ENCODE measurements at regions not wholly inside any gene's neighbourhood (a gene's known extent, or its start where the extent isn't known, plus 50 kb on each side); places are given as distances from the start of the nearest gene placed in this dataset.
"Not testable (repeated sequence)": the region's sequence is repeated elsewhere in the genome, so short reads cannot be mapped to it uniquely, and the experiment has no call there.

GRCh38 chr3:75896265-75896664, 110.9 kb upstream of the ZNF717 start:
- H3K4me3 Mint-ChIP-seq: no peak overlapping the region
- H3K9me3 Mint-ChIP-seq: peaks cover 4% of the 10 kb centered on the region
- TF ChIP-seq CTCF (IDR thresholded peaks at IDR 0.05; ENCODE audit: unreplicated experiment): no peak
- no peak overlapping the region for H3K27ac Mint-ChIP-seq
- DNase-seq (ENCODE audit: low spot score in 2 of 2, unreplicated experiment in 2 of 2): no peak
- H3K27me3 Mint-ChIP-seq (ENCODE audit: low read depth): no peaks in the 10 kb centered on the region
- peaks cover 34% of the 10 kb centered on the region for H3K4me1 Mint-ChIP-seq
- no peaks in the 10 kb centered on the region for H3K36me3 Mint-ChIP-seq

DNA sequence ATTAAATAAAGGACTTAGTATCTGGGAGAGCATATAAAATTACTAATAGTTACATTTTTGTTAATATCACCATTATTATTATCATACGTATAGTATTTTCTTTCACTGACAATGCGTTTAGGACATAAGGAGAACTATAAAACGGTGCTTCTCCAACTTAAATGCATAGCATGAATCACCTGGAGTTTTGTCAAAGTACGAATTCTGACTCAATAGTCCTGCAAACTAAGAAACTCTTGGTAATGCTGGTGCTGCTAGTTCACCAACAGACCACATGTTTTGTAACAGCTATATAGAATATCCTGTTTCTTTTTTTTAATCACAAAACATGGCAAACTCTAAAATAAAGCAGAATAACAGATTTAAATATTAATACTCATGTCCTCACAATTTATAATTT, 116.1 kb upstream of the ZNF717 start:
- Mint-ChIP-seq H3K27ac (peak overlapping the region; percentile 55), H3K4me1 (peaks cover 30% of the 10 kb centered on the region)
- H3K9me3 Mint-ChIP-seq; H3K27me3 Mint-ChIP-seq (ENCODE audit: low read depth); H3K4me3 Mint-ChIP-seq; DNase-seq (ENCODE audit: low spot score in 2 of 2, unreplicated experiment in 2 of 2); H3K36me3 Mint-ChIP-seq: not testable (repeated sequence)

DNA sequence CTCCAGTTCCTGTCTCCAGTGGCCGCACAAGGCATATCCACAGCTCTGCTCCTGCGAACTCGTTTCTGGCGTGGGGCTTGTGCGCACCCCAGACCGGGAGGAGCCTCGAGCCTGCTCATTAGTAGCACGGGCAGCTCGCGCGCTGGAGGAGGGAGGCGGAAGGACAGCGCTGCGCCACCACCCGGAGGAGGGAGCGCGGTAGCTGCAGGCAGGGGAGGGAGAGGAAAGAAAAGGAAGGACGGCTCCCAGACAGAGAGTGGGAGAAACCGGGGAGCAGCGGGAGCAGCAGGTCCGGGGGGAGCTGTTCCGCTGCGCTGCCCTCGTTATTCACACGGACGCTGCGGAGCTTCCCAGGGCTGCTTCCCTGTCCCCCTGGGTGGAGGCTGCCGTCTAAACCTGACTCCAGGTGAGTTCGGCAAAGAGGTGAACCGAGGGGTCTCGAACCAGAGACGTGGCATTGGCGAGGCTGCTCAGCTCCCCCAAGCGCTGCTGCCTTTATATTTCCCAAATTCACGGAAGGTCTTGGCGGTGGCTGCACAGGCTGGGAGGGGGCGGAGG, 121.3 kb upstream of the ZNF717 start:
- TF ChIP-seq CTCF (IDR thresholded peaks at IDR 0.05; ENCODE audit: unreplicated experiment): no peak
- H3K27ac Mint-ChIP-seq: peak overlapping the region; percentile 94
- peaks cover 8% of the 10 kb centered on the region for H3K36me3 Mint-ChIP-seq
- H3K4me3 Mint-ChIP-seq: peak overlapping the region; percentile 91
- DNase-seq (ENCODE audit: low spot score in 2 of 2, unreplicated experiment in 2 of 2): peak; percentile 53 to 80
- peaks cover 35% of the 10 kb centered on the region for H3K4me1 Mint-ChIP-seq
- H3K27me3 Mint-ChIP-seq (ENCODE audit: low read depth): no peaks in the 10 kb centered on the region
- H3K9me3 Mint-ChIP-seq: peaks cover 7% of the 10 kb centered on the region

DNA sequence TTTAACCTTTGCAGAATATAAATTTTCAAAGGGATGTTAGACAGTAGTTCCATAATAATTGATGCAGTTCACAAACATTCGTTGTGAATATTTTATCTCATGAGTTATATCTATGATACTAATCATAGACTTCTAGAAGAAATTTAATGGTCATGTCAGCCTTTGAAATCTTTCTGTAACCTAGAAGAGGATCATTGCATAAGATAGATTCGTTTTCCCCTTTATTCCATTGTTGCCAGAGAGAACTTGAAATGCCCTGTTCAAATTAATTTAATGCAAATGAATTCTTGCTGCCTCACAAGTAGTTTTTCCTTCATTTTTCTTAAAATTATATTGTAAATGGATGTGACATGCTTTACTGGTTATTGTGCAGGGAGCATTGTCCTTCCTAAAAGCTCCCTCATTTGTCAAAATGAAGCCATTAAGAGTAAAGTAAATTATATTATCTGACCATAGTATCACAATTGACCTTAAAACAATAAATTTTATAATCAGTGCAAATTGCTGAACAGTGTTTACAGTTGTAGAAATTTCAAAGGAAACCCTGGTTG, 128.5 kb upstream of the ZNF717 start:
- no peak for DNase-seq (ENCODE audit: low spot score in 2 of 2, unreplicated experiment in 2 of 2)
- no peak overlapping the region for H3K27ac Mint-ChIP-seq
- no peak for TF ChIP-seq CTCF (IDR thresholded peaks at IDR 0.05; ENCODE audit: unreplicated experiment)
- H3K36me3 Mint-ChIP-seq: peaks cover 45% of the 10 kb centered on the region
- peaks cover 39% of the 10 kb centered on the region for H3K9me3 Mint-ChIP-seq
- no peaks in the 10 kb centered on the region for H3K27me3 Mint-ChIP-seq (ENCODE audit: low read depth)
- peaks cover 39% of the 10 kb centered on the region for H3K4me1 Mint-ChIP-seq
- H3K4me3 Mint-ChIP-seq: no peak overlapping the region

- not testable (repeated sequence) for H3K27me3 Mint-ChIP-seq (ENCODE audit: low read depth); H3K4me3 Mint-ChIP-seq; DNase-seq (ENCODE audit: low spot score in 2 of 2, unreplicated experiment in 2 of 2)
- Mint-ChIP-seq H3K9me3 (peaks cover 47% of the 10 kb centered on the region), H3K36me3 (peaks cover 53% of the 10 kb centered on the region), H3K27ac (peak overlapping the region; percentile 23), H3K4me1 (peaks cover 31% of the 10 kb centered on the region)
Measured at GRCh38 chr3:75914741-75915140, 129.4 kb upstream of the ZNF717 start.

GRCh38 chr3:75938921-75939320, 153.6 kb upstream of the ZNF717 start:
- Mint-ChIP-seq H3K27me3 (ENCODE audit: low read depth) (no peaks in the 10 kb centered on the region), H3K27ac (no peak overlapping the region), H3K4me3 (no peak overlapping the region), H3K4me1 (peaks cover 16% of the 10 kb centered on the region), H3K36me3 (no peaks in the 10 kb centered on the region), H3K9me3 (no peaks in the 10 kb centered on the region)
- no peak for TF ChIP-seq CTCF (IDR thresholded peaks at IDR 0.05; ENCODE audit: unreplicated experiment)
- DNase-seq (ENCODE audit: low spot score in 2 of 2, unreplicated experiment in 2 of 2): no peak

DNA sequence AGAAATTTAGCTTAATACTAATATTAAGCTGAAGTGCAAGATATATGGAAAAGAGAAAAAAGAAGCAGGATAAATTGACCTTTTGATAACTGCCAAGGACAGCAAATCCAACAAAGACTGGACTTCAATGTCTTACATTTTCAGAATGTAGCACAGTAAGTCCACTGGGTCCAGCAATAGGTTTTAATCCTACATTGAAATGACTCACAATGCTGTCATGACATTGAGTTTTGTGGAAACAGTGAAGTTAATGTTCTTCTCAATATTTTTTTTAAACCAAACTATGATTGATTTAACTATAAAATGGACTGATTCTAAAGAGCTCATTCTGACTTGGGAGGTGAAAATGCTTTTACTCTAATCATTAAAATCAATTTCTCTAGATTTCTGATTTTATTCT, 166.6 kb upstream of the ZNF717 start:
- TF ChIP-seq CTCF (IDR thresholded peaks at IDR 0.05; ENCODE audit: unreplicated experiment): no peak
- no peak for DNase-seq (ENCODE audit: low spot score in 2 of 2, unreplicated experiment in 2 of 2)
- Mint-ChIP-seq H3K27me3 (ENCODE audit: low read depth) (no peaks in the 10 kb centered on the region), H3K9me3 (peaks cover 11% of the 10 kb centered on the region), H3K4me3 (no peak overlapping the region), H3K36me3 (peaks cover 17% of the 10 kb centered on the region), H3K4me1 (peaks cover 36% of the 10 kb centered on the region), H3K27ac (no peak overlapping the region)

DNA sequence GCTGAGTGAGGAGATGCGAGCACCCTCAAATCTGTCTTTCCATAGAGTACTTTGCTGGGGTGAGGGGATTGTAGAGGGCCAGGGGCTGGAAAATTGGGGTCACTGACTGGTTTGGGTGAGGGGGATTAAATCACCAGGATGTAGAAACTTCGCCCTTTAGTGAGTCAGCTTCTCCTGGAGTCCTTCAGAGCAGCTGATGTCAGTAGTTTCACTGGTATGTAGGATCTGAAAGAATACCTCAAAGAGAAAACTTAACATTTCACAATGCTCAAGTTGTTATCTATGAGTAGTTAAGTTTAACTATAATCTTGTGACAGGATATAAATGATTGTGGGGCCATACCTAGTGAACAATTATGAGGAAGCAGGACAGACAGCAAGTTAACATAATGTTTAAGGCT, 174.7 kb upstream of the ZNF717 start:
- not testable (repeated sequence) for H3K4me3 Mint-ChIP-seq
- peaks cover 25% of the 10 kb centered on the region for H3K9me3 Mint-ChIP-seq

DNA sequence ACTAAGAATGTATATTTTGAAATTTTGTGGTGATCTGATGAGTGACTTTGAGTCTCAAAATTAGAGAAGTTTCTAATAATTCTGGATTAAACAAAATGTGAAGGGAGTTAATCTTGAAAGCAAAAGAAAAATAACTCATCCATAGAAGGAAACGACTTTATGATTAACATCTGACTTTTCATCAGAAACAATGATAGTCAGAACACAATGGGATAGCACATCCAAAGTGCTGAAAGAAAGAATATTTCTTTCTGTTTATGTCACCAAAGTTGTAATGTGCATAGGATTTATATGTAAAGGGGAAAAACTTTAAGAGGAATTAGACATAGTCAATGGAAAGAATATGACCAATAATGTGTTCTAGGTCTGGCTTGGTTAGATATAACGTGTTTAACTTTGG, 176.7 kb upstream of the ZNF717 start:
- H3K27ac Mint-ChIP-seq; DNase-seq (ENCODE audit: low spot score in 2 of 2, unreplicated experiment in 2 of 2); H3K27me3 Mint-ChIP-seq (ENCODE audit: low read depth); H3K4me3 Mint-ChIP-seq: not testable (repeated sequence)
- Mint-ChIP-seq H3K9me3 (peaks cover 30% of the 10 kb centered on the region), H3K36me3 (peaks cover 29% of the 10 kb centered on the region), H3K4me1 (peaks cover 18% of the 10 kb centered on the region)

More for the DNA sequence above, 174.7 kb upstream of the ZNF717 start:
- Mint-ChIP-seq H3K36me3 (peaks cover 26% of the 10 kb centered on the region), H3K27ac (peak overlapping the region; percentile 12), H3K4me1 (peaks cover 28% of the 10 kb centered on the region)
- not testable (repeated sequence) for H3K27me3 Mint-ChIP-seq (ENCODE audit: low read depth); DNase-seq (ENCODE audit: low spot score in 2 of 2, unreplicated experiment in 2 of 2)
